AG10803 (cell line): ENCODE measurements at regions not wholly inside any gene's neighbourhood (a gene's known extent, or its start where the extent isn't known, plus 50 kb on each side); places are given as distances from the start of the nearest gene placed in this dataset.

Source experiments
- DNase-seq: peaks from one replicate; pipeline ENCODE4 v3.0.0; 2010; ENCODE audit warnings: low read depth
- H3K4me3 ChIP-seq: 2 replicates; pipeline ENCODE4 v1.5.1; 2011; ENCODE audit warnings: mild to moderate bottlenecking, low read length, control low read depth
- CTCF ChIP-seq: conservative IDR thresholded peaks from 2 replicates; pipeline ENCODE4 v1.5.1; 2011; ENCODE audit warnings: mild to moderate bottlenecking, low read length, control low read depth, inconsistent platforms

GRCh38 chrY:15385178-15385577 lies 860.8 kb downstream of the NLGN4Y start:
- no peak for DNase-seq
- TF ChIP-seq CTCF, result no peak
- H3K4me3 ChIP-seq, result no peak overlapping the region

GRCh38 chrY:15397556-15398280 lies 873.4 kb downstream of the NLGN4Y start:
- peak; percentile 51 for DNase-seq
- no peak for TF ChIP-seq CTCF

GRCh38 chrY:15402451-15402850 lies 878.1 kb downstream of the NLGN4Y start:
- TF ChIP-seq CTCF, result no peak
- no peak for DNase-seq
- no peak overlapping the region for H3K4me3 ChIP-seq

More at GRCh38 chrY:15397556-15398280, 873.4 kb downstream of the NLGN4Y start:
- H3K4me3 ChIP-seq, result no peak overlapping the region

GRCh38 chrY:15404551-15404950 lies 880.2 kb downstream of the NLGN4Y start:
- DNase-seq, result no peak
- no peak for TF ChIP-seq CTCF

GRCh38 chrY:15415165-15415564 lies 890.8 kb downstream of the NLGN4Y start:
- DNase-seq, result no peak
- no peak for TF ChIP-seq CTCF
- H3K4me3 ChIP-seq, result no peak overlapping the region

More at GRCh38 chrY:15404551-15404950, 880.2 kb downstream of the NLGN4Y start:
- no peak overlapping the region for H3K4me3 ChIP-seq

GRCh38 chrY:15418613-15419012 lies 894.3 kb downstream of the NLGN4Y start:
- H3K4me3 ChIP-seq, result no peak overlapping the region
- no peak for TF ChIP-seq CTCF
- DNase-seq, result no peak

- peak overlapping the region; percentile 59 for H3K4me3 ChIP-seq
- DNase-seq, result peak; percentile 40
- no peak for TF ChIP-seq CTCF
Measured at GRCh38 chrY:15424665-15425132, 900.4 kb downstream of the NLGN4Y start.
